Astrocyte (in vitro differentiated cells and primary cell): ENCODE measurements at regions not wholly inside any gene's neighbourhood (a gene's known extent, or its start where the extent isn't known, plus 50 kb on each side); places are given as distances from the start of the nearest gene placed in this dataset.

Source experiments
- EZH2 ChIP-seq: IDR thresholded peaks from 2 replicates; pipeline ENCODE4 v1.6.1; 2012; ENCODE audit warnings: mild to moderate bottlenecking, low read length, inconsistent platforms; ENCODE audit not compliant: insufficient read depth
- TF ChIP-seq, protein P1 (sequence below): IDR thresholded peaks from 2 replicates; pipeline ENCODE4 v1.5.1; 2011; ENCODE audit warnings: low read depth, mild to moderate bottlenecking, inconsistent platforms, low read length, moderate library complexity; ENCODE audit not compliant: insufficient read depth

DNA sequence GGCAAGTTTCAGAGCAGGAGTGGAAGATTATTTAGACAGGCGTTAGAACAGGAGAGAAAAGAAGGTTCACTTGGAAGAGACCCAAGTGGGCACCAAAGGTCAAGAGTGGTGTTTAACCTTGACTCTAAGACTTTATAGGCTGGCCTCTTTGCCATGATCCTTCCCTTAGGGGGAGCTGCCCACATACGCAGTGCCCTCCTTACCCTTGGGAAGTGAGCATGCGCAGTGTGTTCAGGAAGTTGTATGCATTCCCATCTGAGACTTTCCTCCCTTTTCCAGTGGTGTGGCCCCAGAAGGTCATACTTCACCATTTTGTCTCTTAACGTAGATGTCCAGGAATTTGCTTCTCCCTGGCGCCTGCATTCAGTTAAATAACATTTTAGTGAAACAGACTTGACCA, 95.8 kb downstream of the CXCL12 start:
- TF ChIP-seq, protein P1, sequence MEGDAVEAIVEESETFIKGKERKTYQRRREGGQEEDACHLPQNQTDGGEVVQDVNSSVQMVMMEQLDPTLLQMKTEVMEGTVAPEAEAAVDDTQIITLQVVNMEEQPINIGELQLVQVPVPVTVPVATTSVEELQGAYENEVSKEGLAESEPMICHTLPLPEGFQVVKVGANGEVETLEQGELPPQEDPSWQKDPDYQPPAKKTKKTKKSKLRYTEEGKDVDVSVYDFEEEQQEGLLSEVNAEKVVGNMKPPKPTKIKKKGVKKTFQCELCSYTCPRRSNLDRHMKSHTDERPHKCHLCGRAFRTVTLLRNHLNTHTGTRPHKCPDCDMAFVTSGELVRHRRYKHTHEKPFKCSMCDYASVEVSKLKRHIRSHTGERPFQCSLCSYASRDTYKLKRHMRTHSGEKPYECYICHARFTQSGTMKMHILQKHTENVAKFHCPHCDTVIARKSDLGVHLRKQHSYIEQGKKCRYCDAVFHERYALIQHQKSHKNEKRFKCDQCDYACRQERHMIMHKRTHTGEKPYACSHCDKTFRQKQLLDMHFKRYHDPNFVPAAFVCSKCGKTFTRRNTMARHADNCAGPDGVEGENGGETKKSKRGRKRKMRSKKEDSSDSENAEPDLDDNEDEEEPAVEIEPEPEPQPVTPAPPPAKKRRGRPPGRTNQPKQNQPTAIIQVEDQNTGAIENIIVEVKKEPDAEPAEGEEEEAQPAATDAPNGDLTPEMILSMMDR, result no peak
- TF ChIP-seq EZH2, result no peak
